K562 (cell line): ENCODE measurements at regions not wholly inside any gene's neighbourhood (a gene's known extent, or its start where the extent isn't known, plus 50 kb on each side); places are given as distances from the start of the nearest gene placed in this dataset.

Source experiments
- ATAC-seq: fragments of 200-7000 bp; cut with Tn5 transposase; 3 replicates; pipeline ENCODE4 v1.9.1; 2020; ENCODE audit warnings: moderate library complexity
- BruUV-seq: library from RNA; stranded (reverse); fragments of 400-500 nt; replicated peaks from 2 replicates; lab custom pipeline; 2021; lab: Mats Ljungman, UMichigan
- CTCF ChIA-PET: fragments of 300-600 bp; formaldehyde crosslinking; extraction: SDS; loops from one replicate; lab custom pipeline; 2021; ENCODE audit warnings: low intra/inter-chr PET ratio; lab: Yijun Ruan, JAX
- POLR2A ChIA-PET: fragments of 300-600, 350-650 bp; sonication (Branson Sonifier 250); formaldehyde crosslinking; extraction: SDS; loops from one replicate; lab custom pipeline; 2021; ENCODE audit warnings: antibody characterized with exemption, inconsistent platforms; lab: Yijun Ruan, JAX
- DNase-seq, 4 experiments: peaks; one replicate each; pipeline versions ENCODE4 v3.0.0 to v3.0.0-alpha.2; 2011 to 2018; ENCODE audit warnings: low spot score in 3 of 4, mixed read lengths in 3 of 4; ENCODE audit errors: extremely low read depth in 1 of 4
- FAIRE-seq: peaks from 2 replicates; lab custom pipeline; 2011; peaks lifted over from hg19 to GRCh38; lab: Jason Lieb, UNC
- H2AFZ ChIP-seq: 2 replicates; pipeline ENCODE4 v1.6.0; 2011; ENCODE audit warnings: low read depth, low read length, control low read depth, inconsistent platforms
- H3K27ac ChIP-seq: fragments of 200-600 bp; 3 replicates; pipeline ENCODE4 v1.8.0; 2011; ENCODE audit warnings: low read depth, mild to moderate bottlenecking, control low read depth, inconsistent platforms, low read length, moderate library complexity, mixed read lengths; ENCODE audit errors: extremely low read depth
- H3K27me3 ChIP-seq, 2 experiments: fragments of 300-600 bp in 1 of 2; 2 replicates in 1 of 2; 3 replicates in 1 of 2; pipeline versions ENCODE4 v1.6.0 to v1.8.0; 2011; ENCODE audit warnings: inconsistent platforms in 2 of 2, low read length in 2 of 2, mild to moderate bottlenecking in 1 of 2, mixed read lengths in 1 of 2, moderate library complexity in 1 of 2; ENCODE audit not compliant: control insufficient read depth in 2 of 2, insufficient read depth in 2 of 2
- H3K36me3 ChIP-seq: fragments of 300-600 bp; 3 replicates; pipeline ENCODE4 v1.8.0; 2011; ENCODE audit warnings: mild to moderate bottlenecking, low read length, inconsistent platforms; ENCODE audit not compliant: control insufficient read depth, insufficient read depth
- H3K4me1 ChIP-seq, 2 experiments: fragments of 200-600 bp in 1 of 2; replicated peaks in 1 of 2; 2 replicates in 1 of 2; 3 replicates in 1 of 2; pipeline versions ENCODE4 v1.5.1 to v1.8.0; 2011; ENCODE audit warnings: inconsistent platforms in 2 of 2, low read length in 2 of 2, mild to moderate bottlenecking in 1 of 2, mixed read lengths in 1 of 2, moderate library complexity in 1 of 2; ENCODE audit not compliant: control insufficient read depth in 2 of 2, insufficient read depth in 2 of 2
- H3K4me2 ChIP-seq: 2 replicates; pipeline ENCODE4 v1.6.1; 2011; ENCODE audit warnings: low read length, control low read depth, inconsistent platforms, mixed read lengths; ENCODE audit not compliant: insufficient read depth
- H3K4me3 ChIP-seq: fragments of 200-600 bp; sonication (generic), shearing (Covaris generic); 2 replicates; pipeline ENCODE4 v1.5.1; 2016; ENCODE audit warnings: control low read depth, inconsistent platforms
- H3K79me2 ChIP-seq: fragments of 200-600 bp; 3 replicates; pipeline ENCODE4 v1.8.0; 2011; ENCODE audit warnings: low read length, inconsistent platforms; ENCODE audit not compliant: control insufficient read depth, insufficient read depth
- H3K9ac ChIP-seq, 2 experiments: 2 replicates each; pipeline versions ENCODE4 v1.6.0 to v1.6.1; 2011; ENCODE audit warnings: low read depth in 2 of 2, low read length in 2 of 2, control low read depth in 1 of 2, inconsistent platforms in 1 of 2, mild to moderate bottlenecking in 1 of 2, mixed read lengths in 1 of 2; ENCODE audit not compliant: insufficient read depth in 1 of 2
- H3K9me1 ChIP-seq: one replicate; pipeline ENCODE4 v1.6.0; 2011; ENCODE audit warnings: inconsistent platforms, mild to moderate bottlenecking, low read length, moderate library complexity; ENCODE audit not compliant: control insufficient read depth, insufficient read depth
- H3K9me3 ChIP-seq: replicated peaks from 2 replicates; pipeline ENCODE4 v1.5.1; 2011; ENCODE audit warnings: low read depth, low read length, inconsistent platforms; ENCODE audit not compliant: control insufficient read depth, insufficient read depth
- H4K20me1 ChIP-seq: replicated peaks from 2 replicates; pipeline ENCODE4 v1.6.1; 2011; ENCODE audit warnings: low read length, inconsistent platforms, mixed read lengths; ENCODE audit not compliant: control insufficient read depth, insufficient read depth
- CBX5 ChIP-seq: IDR thresholded peaks from 2 replicates; pipeline ENCODE4 v1.6.1; 2014; ENCODE audit warnings: low read depth, borderline replicate concordance
- CREB1 ChIP-seq, 2 experiments: sonication (generic) in 1 of 2; formaldehyde crosslinking in 1 of 2; IDR thresholded peaks; 2 replicates each; pipeline versions ENCODE4 v1.6.1 to v1.8.0; 2012 to 2022; ENCODE audit warnings: inconsistent platforms in 1 of 2, mild to moderate bottlenecking in 1 of 2, missing genetic modification reagents in 1 of 2, moderate library complexity in 1 of 2
- DNMT1 ChIP-seq: fragments of 450-650 bp; IDR thresholded peaks from 2 replicates; pipeline ENCODE4 v1.6.1; 2016; ENCODE audit warnings: antibody characterized with exemption, mild to moderate bottlenecking
- ETV6 ChIP-seq, 3 experiments: fragments of 150-350 bp in 1 of 3; sonication (generic) in 1 of 3; formaldehyde crosslinking in 1 of 3; IDR thresholded peaks; 2 replicates each; pipeline versions ENCODE4 v1.6.1 to v1.8.0; 2014 to 2022; ENCODE audit warnings: borderline replicate concordance in 2 of 3, low read depth in 2 of 3, antibody characterized with exemption in 1 of 3, low read length in 1 of 3, mild to moderate bottlenecking in 1 of 3, missing genetic modification reagents in 1 of 3
- FOXJ2 ChIP-seq: fragments of 200-800 bp; sonication (Bioruptor generic); IDR thresholded peaks from 2 replicates; pipeline ENCODE4 v1.6.1; 2016; ENCODE audit warnings: missing genetic modification characterization, missing compliant biosample characterization
- HMGN3 ChIP-seq: IDR thresholded peaks from 2 replicates; pipeline ENCODE4 v1.6.1; 2011; ENCODE audit warnings: borderline replicate concordance, low read depth, mild to moderate bottlenecking, mixed read lengths, low read length; ENCODE audit not compliant: insufficient read length; ENCODE audit errors: extremely low read depth
- KHSRP ChIP-seq: fragments of 450-650 bp; IDR thresholded peaks from 2 replicates; pipeline ENCODE4 v1.6.1; 2017
- NEUROD1 ChIP-seq: fragments of 150-350 bp; IDR thresholded peaks from 2 replicates; pipeline ENCODE4 v1.6.1; 2014; ENCODE audit warnings: borderline replicate concordance, low read length, low read depth; ENCODE audit not compliant: partially characterized antibody
- NR2C2 ChIP-seq, 2 experiments: fragments of 200-800 bp in 1 of 2; sonication (Bioruptor generic) in 1 of 2; sonication (generic) in 1 of 2; formaldehyde crosslinking in 1 of 2; IDR thresholded peaks; 2 replicates each; pipeline versions ENCODE4 v1.6.1 to v1.8.0; 2016 to 2022; ENCODE audit warnings: mild to moderate bottlenecking in 1 of 2, missing compliant biosample characterization in 1 of 2, missing genetic modification characterization in 1 of 2, missing genetic modification reagents in 1 of 2
- SIN3B ChIP-seq: fragments of 450-650 bp; IDR thresholded peaks from 2 replicates; pipeline ENCODE4 v1.6.1; 2017; ENCODE audit warnings: low read depth, mild to moderate bottlenecking, moderate library complexity
- SMAD2 ChIP-seq: fragments of 150-350 bp; IDR thresholded peaks from 2 replicates; pipeline ENCODE4 v1.6.1; 2014; ENCODE audit warnings: low read depth, mild to moderate bottlenecking, low read length
- SREBF2 ChIP-seq: sonication (generic); formaldehyde crosslinking; IDR thresholded peaks from 2 replicates; pipeline ENCODE4 v1.4.0; 2020; ENCODE audit warnings: mild to moderate bottlenecking, missing genetic modification reagents
- ZNF311 ChIP-seq: fragments of 250-450 bp; sonication (Bioruptor Pico); IDR thresholded peaks from 2 replicates; pipeline ENCODE4 v1.4.0; 2020; ENCODE audit warnings: mild to moderate bottlenecking, moderate library complexity
- WGBS: fragments of 100-300 bp; shearing (Covaris generic); methylation state at CpG from one replicate; pipeline ENCODE4 v1.1.6; 2016; ENCODE audit warnings: low coverage, mixed read lengths; ENCODE audit not compliant: insufficient coverage; ENCODE audit errors: missing lambda C conversion rate; 5-methylcytosine and 5-hydroxymethylcytosine counted together
- in situ Hi-C: fragments of 300-500 bp; cut with MboI; formaldehyde crosslinking; loops from 4 replicates; pipeline ENCODE4 v1.15.0; 2018; ENCODE audit warnings: inconsistent platforms, mixed read lengths
- intact Hi-C: fragments of 100-400 bp; cut with micrococcal nuclease; formaldehyde crosslinking; loops from 2 replicates; pipeline ENCODE4 v1.14.2; 2022
- TF ChIP-seq, protein P1 (sequence below): fragments of 450-650 bp; formaldehyde crosslinking; IDR thresholded peaks from 2 replicates; pipeline ENCODE4 v1.4.0; 2022; ENCODE audit warnings: missing genetic modification characterization

DNA sequence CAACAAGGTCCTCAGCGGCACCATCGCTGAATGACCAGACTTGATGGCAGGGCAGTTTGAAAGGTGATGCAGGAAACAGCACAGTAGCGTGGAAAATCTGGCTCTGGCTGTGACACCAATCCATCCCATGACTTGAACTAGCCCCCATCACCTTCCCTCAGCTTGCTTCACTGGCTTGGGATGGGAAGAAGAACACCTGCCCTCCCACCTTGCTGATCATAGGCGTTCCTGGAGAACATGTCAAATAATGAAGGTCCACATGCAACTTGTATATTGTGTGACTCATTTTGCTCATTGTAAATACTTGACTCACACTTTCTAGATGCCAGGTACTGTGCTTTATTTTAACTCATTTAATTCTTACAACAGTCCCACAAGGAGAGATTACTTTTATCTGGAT, 292.4 kb upstream of the SPRED2 start:
- no peaks in the 10 kb centered on the region for H4K20me1 ChIP-seq
- no TSS peak for BruUV-seq
- H3K27ac ChIP-seq, result no peak overlapping the region
- ATAC-seq (no peak), DNase-seq (no peak), FAIRE-seq (no peak)
- no peaks in the 10 kb centered on the region for H3K9me3 ChIP-seq
- no peaks in the 10 kb centered on the region for H3K36me3 ChIP-seq
- H3K9ac ChIP-seq, result no peak overlapping the region
- WGBS, result 2% methylated on average over 4 of the region's 4 CpGs
- no peak overlapping the region for H3K4me2 ChIP-seq
- H3K4me1 ChIP-seq, result no peaks in the 10 kb centered on the region
- H2AFZ ChIP-seq, result no peak overlapping the region
- intact Hi-C loops (loop anchor here (5.0 to 10.0 kb wide), 2 partner anchors 178 to 850 kb away; no protein-coding TSS in a partner anchor), in situ Hi-C loops (no loop called here)
- CTCF ChIA-PET, result no interaction called here
- H3K79me2 ChIP-seq, result no peaks in the 10 kb centered on the region
- H3K9me1 ChIP-seq, result no peaks in the 10 kb centered on the region
- no peak overlapping the region for H3K4me3 ChIP-seq
- H3K27me3 ChIP-seq, result no peaks in the 10 kb centered on the region; a peak in 1 of 5 replicates
- POLR2A ChIA-PET, result interaction anchor here (1.0 kb wide), 1 partner anchor 12 kb away, joined by 3 read pairs; no protein-coding TSS in a partner anchor
- TF ChIP-seq CREB1 (IDR thresholded peaks at IDR 0.05) (no peak), CREB1 (CRISPR knock-in tag; IDR thresholded peaks at IDR 0.05) (no peak), SREBF2 (CRISPR knock-in tag) (no peak), ETV6 (IDR thresholded peaks at IDR 0.05; ENCODE audit: borderline replicate concordance in 1 of 2, low read depth in 2 of 2, low read length in 1 of 2) (no peak), ETV6 (CRISPR knock-in tag; IDR thresholded peaks at IDR 0.05; ENCODE audit: borderline replicate concordance) (no peak), NR2C2 (CRISPR knock-in tag; IDR thresholded peaks at IDR 0.05) (no peak), NR2C2 (tag; IDR thresholded peaks at IDR 0.05) (no peak), SIN3B (no peak), ZNF311 (CRISPR knock-in tag) (no peak), KHSRP (no peak), DNMT1 (no peak), NEUROD1 (no peak), FOXJ2 (tag) (no peak), HMGN3 (no peak), CBX5 (no peak), SMAD2 (no peak)
- TF ChIP-seq, protein P1, sequence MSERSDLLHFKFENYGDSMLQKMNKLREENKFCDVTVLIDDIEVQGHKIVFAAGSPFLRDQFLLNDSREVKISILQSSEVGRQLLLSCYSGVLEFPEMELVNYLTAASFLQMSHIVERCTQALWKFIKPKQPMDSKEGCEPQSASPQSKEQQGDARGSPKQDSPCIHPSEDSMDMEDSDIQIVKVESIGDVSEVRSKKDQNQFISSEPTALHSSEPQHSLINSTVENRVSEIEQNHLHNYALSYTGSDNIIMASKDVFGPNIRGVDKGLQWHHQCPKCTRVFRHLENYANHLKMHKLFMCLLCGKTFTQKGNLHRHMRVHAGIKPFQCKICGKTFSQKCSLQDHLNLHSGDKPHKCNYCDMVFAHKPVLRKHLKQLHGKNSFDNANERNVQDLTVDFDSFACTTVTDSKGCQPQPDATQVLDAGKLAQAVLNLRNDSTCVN (CRISPR knock-in tag), result no peak
